SW480 (cell line): ENCODE measurements at regions not wholly inside any gene's neighbourhood (a gene's known extent, or its start where the extent isn't known, plus 50 kb on each side); places are given as distances from the start of the nearest gene placed in this dataset.
"Not testable (repeated sequence)": the region's sequence is repeated elsewhere in the genome, so short reads cannot be mapped to it uniquely, and the experiment has no call there.

Experiments
- DNase-seq: peaks from one replicate; pipeline ENCODE4 v3.0.0-alpha.2; 2016; ENCODE audit warnings: low spot score

DNA sequence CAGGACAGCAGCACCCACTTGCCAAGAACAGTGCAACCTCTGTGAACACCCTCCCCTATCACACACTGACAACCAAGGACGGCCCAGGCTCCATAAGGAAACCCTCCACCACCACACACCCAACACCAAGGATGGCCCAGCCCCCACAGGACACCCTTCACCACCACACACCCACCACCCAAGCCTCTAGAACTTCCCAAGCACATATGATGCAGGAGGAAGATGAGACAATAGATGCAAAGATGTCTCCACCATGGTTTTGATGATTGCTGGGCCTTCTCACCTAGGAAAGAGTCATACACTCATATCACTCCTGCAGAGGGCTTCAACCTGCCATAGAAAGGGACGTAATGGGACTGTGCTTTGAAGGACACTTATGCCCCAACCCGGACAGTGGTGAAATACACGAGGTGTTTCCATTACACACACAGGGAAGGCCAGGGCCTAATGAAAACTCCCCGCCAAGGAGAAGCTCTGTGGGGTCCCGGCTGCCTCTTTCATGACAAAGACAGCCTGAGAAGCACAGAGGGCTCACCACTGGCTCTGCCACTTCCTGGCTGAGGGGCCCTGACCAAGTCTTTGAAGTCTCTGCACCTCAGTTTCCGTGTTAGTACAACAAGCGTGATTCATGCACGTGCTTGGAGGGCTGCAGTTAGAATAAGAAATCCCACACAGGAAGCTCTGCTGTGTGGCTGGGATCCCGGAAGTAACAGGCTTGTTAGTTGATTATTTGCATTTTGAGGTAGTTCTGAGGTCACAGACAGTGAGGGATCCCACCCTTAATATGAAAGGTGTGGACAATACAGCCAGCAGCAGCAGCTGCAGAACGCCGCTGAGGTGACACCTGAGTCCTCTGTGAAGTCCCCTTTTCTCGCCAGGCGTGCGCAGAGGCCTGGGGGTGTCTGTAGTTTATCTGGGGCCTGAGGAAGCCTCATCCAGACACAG lies 61.9 kb upstream of the ATP12A start:
- DNase-seq: peak; percentile 76

DNA sequence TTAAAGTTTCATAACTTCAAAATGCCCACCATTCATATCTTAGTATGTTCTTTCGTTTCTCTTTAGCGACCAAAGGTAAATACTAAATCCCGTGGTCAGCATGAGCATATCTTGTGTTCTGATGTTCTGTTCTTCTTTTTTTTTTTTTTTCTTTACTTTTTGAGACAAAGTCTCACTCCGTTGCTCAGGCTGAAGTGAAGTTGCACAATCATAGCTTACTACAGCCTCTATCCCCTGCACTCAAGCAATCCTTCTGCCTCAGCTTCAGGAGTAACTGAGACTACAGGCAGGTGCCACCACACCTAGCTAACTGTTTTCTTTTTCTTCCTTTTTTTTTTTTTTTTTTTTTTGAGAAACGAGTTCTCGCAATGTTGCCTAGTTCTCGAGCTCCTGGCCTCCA lies 60.9 kb upstream of the ATP12A start:
- no peak for DNase-seq

DNA sequence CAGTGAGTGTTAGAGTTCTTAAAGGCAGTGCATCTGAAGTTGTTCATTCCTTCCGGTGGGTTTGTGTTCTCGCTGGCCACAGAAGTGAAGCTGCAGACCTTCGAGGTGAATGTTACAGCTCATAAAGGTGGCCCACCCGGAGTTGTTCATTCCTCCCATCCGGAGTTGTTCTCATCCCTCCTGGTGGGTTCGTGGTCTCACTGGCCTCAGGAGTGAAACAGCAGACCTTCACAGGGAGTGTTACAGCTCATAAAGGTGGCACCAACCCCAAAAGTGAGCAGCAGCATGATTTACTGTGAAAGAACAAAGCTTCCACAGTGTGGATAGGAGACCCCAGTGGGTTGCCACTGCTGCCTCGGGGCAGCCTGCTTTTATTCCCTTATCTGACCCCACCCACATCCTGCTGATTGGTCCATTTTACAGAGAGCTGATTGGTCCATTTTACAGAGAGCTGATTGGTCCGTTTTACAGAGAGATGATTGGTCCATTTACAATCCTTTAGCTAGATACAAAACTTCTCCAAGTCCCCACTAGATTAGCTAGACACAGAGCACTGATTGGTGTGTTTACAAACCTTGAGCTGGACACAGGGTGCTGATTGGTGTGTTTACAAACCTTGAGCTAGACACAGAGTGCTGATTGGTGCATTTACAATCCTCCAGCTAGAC lies 57.6 kb upstream of the ATP12A start:
- DNase-seq: not testable (repeated sequence)

DNA sequence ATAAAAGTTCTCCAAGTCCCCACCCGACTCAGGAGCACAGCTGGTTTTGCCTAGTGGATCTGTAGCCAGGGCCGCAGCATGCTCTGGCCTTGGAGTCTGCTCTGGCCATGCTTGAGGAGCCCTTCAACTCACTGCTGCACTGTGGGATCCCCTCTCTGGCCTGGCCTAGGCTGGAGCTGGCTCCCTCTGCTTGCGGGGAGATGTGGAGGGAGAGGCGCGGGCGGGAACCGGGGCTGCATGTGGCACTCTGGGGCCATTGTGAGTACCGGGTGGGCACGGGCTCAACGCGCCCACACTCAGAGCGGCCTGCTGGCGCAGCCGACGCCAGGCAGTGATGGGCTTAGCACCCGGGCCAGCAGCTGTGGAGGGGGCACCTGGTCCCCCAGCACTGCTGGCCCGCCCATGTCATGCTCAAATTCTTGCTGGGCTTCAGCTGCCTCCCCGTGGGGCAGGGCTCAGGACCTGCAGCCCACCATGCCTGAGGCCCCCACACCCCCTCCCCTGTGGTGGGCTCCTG lies 57.0 kb upstream of the ATP12A start:
- DNase-seq: no peak

DNA sequence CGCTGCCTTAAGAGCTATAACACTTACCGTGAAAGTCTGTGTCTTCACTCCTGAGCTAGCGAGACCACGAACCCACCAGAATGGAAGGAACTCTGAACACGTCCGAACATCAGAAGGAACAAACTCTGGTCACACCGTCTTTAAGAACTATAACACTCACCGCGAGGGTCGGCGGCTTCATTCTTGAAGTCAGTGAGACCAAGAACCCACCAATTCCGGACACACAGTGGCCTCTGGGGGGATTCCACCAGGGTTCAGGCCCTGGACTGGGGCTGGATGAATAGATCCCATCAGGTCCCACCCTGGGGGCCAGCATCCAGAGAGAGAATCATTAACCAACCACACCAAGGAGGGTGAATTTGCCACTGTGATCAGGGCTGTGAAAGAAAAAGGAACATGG lies 55.8 kb upstream of the ATP12A start:
- DNase-seq: no peak

DNA sequence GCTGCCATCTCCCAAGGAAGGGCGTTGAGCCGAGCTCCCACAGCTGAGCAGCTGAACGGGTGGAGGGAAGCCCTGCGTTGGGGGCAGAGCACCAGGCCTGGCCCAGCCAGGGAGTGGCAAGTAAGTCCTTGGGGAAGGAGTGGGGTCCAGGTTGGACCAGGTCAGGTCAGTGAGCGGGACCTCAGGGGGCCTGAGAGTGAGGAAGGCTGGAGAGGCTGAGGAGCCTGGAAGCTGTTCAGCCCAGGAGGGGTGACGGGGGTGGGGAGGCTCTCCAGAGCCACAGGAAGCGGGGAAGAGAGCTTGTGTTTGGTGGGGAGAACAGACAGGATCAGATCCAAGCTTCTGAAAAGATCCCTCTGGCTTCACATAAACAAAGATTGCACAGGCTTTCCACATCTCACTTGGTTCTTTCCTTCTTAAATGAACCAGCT lies 55.4 kb upstream of the ATP12A start:
- no peak for DNase-seq

DNA sequence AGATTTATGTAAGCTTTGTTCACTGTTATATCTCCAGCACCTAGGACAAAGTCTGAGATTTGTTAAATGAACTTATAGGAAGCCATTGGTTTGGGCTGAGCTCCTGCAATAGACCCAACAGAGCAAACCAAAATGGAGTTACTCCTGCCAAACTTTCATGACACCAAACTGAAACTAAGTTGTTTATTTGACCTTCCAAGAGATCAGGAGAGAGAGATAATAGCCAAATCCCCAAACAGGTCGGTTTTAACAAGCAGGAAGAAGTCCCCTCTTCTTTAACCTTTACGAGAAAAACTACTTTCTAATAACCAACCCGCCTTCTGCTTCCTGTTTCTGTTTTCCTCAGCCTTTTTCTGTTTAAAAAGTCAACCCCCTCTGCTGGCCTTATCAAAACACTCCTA lies 54.9 kb upstream of the ATP12A start:
- DNase-seq: no peak

DNA sequence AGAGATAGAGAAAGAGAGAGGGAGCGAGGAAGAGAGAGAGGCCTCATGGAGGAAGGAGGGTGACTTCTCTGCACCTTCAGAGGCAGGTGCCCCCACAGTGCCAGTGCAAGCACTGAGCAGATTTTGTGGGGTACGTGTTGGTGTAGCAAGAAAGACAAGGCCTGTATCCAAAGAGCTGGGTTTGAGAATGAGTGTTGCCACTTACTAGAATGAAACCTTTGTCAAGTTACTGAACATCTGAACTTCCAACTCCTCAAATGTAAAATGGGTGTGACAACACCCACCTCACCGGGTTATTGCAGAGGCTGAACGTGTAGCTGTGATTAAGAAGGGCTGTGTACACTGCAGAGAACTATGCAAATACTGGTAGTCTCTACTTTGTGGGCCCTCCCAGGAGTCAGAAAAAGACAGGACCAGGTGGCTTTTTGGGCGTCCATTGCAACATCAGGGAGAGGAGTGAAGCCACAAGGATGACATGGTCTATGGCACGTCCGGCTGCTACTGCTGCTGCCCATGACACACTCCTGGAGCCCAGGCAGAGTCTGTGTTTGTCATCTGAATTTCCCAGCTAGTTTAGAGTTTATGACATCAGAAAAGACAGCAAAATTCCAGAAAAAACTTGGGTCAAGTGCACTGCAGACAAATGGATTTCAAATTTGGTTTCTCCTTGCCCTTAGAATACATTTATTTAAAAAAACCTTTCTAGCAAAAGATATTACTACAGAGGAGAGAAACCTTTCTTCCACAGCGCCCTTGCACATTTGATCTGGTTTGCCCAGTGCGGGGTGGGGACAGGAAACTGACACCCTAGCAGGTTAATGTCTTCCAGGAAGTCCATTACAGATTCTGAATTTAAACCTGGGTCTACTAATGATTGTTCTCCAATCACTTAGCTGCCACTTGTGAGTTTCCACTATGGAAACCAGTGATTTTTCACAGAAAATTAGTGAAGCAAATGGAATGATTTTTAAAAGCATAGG lies 54.0 kb upstream of the ATP12A start:
- DNase-seq: no peak

DNA sequence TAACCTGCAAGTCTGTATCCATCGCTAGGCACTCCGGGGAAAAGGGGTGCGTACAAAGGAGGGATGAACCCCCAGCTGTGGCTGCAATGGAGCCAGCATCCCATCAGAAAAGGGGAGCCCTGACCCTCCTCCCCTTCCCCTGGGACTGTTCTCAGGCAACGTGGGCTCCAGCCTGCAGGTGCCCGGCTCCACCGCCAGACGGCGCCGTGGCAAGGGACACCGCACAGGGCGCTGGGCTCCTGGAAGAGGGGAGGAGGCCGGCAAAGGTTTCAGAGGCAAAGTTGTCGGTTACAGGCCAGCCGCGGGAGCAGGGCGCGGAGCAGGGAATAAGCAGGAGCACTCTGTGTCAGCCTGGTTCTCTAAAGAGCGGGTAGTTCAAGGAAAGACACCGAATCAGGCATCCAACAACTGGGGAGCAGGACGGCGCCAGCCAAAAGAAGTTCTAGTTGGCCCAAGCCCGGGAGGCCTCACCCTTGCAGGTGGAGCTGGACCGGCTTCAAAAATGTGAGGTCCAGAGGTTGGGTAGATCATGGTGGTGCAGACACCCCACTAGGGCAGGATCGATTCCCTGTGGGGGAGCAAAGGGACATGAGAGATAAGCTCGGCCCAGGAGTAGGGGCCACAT lies 53.0 kb upstream of the ATP12A start:
- DNase-seq: no peak

DNA sequence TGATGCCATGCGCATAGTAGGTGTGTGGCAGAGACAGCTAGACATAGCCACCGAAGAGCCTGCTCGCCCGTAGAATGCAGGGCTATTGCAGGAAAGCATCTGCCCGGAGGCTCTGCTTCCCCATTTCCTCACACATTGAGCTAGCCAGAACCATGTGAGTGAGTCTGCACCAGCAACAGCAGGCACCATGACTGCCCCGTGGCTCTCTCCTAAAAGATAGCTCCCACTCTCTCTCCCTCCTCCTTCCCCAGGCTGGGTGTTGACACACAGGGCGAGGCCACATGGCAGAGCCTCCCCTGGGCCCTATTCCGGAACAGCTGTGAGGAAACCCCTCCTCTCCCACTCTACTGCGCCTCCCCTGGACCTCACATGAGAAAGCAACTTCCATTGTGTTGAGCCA lies 52.3 kb upstream of the ATP12A start:
- no peak for DNase-seq

DNA sequence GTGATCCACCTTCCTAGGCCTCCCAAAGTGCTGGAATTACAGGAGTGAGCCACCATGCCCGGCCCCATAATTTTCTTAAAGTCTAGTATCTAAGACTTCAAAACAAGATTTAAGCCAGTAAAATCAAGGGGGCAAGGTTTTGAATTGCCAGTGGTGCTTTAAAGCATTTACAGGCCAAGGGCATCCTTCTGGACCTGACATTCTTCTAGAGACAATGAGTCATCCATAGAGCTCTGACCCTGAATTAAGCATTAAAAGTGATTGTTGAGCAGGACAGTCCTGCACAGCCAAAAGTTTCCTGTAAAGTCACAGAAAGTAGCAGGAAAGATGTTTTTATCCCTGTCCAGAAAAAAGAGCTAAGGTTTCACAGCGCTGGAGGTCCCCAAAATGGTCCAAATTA lies 50.9 kb upstream of the ATP12A start:
- DNase-seq: no peak

DNA sequence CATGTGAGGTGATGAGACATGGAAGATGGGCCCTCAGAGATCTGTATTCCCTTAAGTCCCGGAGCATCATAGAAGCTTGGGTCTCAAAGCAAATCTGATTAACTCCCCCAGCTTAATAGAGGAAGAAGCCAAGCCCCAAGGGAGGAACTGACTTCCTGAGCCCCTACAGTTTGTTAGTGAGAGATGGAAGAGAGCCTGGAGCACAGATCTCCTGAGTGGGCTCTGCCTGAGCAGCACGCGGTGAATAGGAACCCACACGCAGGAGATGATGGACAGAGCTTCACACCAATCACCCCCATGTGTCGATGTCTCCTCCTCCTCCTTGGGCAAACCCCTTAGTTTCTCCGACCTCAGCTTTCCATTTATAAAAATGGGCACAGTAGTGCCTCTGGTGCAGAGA lies 50.1 kb upstream of the ATP12A start:
- no peak for DNase-seq
